HG02840 (cell line): ENCODE measurements at regions not wholly inside any gene's neighbourhood (a gene's known extent, or its start where the extent isn't known, plus 50 kb on each side); places are given as distances from the start of the nearest gene placed in this dataset.
A peak's percentile ranks its signal among the peaks of the same experiment; 100 is the strongest.

ENCODE experiments used
- ATAC-seq: cut with Tn5 transposase; IDR thresholded peaks from one replicate; pipeline ENCODE4 v1.9.1; 2021; ENCODE audit warnings: mild to moderate bottlenecking, moderate library complexity, moderate number of reproducible peaks; ENCODE audit not compliant: unreplicated experiment, low FRiP score

DNA sequence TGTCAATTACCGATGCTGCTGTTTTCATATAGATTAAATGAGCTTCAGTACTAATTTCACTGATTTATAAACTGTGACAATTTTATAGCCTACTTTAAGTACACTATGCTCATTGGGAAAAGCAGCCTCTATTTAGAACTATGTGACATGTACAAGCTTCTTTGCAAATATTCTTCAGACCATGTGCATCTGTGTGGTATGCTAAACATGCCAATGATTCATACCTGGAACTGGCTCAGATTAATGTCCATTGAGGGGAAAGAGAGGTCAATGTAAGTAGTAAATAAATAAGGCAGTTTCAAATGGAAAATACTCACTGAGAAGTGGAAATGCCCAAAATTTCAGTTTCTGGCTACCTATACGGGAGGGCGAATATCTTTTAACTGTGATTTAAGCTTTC lies 777.7 kb downstream of the C6orf118 start:
- no peak for ATAC-seq

DNA sequence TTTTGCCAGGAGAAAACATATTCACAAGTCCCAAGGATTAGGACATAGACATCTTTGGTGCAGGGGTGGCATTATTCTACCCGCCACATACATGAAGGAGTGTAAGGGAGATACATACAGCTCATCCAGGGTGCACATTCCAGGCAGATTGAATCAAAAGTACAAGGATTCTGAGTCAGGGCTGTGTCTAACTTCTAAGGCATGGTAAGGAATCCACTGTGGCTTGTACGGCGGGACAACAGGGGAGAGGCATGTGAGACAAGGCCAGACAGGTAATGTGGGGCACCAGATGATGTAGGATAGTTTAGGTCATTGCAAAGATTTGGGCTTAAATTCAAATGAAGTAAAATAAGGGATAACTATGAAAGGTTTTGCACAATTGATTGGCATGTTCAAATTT lies 780.9 kb downstream of the C6orf118 start:
- no peak for ATAC-seq

DNA sequence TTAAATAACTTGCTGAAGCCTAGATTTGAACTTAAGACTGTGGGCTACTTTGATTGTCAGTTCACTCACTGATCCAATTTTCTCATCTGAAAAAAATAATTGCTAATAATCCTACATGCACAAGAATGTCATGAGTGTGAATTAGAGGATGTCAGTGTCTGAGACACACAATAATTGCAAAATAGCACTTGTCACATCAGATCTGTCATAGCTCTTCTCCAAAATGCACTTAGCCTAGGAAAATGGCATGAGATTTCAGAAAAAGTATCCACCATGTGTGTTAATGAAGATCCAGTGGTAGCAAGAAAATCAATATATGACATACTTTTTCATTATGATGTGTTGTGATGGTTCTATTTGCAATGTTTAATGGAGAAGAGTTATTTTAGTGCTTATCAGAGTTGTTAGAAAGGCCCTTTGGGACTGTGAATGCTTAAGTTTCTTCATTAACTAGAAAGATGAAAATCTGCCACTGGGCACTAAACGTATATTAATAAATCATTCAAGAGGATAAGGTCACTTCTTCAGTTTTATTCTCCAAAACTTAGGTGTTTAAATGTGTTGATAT lies 786.2 kb downstream of the C6orf118 start:
- ATAC-seq, result no peak

DNA sequence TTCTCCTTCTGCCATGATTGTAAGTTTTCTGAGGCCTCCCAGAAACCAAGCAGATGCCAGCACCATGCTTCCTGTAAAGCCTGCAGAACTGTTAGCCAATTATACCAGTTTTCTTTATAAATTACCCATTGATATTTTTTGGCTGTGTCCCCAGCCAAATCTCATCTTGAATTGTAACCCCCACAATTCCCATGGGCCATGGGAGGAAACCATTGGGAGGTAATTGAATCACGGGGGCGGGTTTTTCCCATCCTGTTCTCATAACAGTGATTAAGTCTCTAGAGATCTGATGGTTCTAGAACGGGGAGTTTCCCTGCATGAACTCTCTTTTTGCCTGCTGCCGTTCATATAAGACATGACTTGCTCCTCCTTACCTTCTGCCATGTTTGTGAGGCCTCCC lies 788.5 kb downstream of the C6orf118 start:
- ATAC-seq, result no peak

DNA sequence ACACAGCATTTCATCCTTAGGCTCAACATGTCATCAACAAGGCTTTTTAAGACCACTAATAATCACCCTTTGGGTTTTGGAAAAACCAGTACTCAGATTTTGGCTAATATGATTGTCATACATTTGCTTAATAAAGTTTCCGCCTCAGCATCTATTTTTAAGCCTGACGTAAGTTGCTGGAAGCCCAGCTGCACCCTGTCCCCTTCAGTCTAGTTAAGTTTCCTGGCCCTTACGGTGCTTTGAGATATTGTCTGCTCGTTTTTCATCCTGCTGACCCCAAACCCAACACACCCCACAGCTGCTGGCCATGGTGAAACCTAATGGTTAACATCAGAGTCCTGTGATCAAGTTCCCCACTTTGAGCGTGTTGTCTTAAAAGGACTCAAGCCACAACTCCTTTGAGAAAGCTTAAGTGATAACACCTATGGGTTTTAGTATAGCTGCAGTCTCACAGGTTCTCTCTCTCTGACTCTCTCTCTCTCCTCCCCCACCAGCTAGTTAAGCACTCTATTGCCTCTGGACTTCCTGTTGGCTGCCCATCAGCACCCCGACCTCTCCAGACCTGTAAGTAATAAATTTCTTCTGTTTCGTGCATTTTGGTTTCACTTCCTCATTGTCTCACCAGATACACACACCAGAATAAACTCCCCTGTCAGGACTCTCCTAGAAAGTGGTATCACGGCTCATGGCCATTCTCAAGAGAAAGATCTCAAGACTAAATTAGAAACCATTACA lies 802.0 kb downstream of the C6orf118 start:
- peak; percentile 70 for ATAC-seq

DNA sequence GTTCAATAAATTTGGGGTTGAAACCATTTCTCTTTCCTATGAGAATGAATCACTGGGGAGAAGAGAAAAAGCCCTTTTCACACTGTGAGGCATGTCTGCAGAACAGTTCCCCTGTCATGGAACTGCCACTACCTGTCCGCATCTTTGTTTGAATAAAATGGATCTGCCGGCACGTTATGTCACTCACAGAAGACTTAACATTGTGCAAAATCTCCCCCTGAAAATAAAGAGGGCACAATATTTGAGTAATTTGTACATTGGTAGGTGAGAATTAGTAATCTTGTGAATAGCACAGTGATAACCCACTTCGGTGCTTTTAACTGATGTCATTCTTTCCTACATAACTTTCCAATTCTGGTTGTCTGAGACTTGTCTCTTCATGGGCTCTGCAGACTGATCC lies 804.0 kb downstream of the C6orf118 start:
- no peak for ATAC-seq

DNA sequence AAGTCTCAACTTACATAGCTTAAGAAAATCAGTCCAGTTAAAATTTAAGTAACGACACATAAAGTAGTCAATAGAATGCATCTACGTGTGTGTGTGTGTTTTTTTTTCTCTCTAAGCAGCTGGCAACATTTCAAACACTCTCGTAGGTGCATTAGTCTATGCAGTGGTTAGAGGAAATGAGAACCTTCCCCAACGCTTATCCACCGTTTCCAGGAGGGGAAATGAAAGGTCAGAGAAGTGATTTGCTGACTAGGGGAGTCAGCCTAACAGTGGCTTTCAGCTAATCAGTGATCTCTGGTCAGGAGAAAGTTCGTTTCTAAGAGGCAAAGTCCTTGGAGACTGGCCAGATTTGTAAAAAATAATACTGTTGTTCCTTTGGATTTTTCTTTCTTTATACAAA lies 806.6 kb downstream of the C6orf118 start:
- no peak for ATAC-seq

DNA sequence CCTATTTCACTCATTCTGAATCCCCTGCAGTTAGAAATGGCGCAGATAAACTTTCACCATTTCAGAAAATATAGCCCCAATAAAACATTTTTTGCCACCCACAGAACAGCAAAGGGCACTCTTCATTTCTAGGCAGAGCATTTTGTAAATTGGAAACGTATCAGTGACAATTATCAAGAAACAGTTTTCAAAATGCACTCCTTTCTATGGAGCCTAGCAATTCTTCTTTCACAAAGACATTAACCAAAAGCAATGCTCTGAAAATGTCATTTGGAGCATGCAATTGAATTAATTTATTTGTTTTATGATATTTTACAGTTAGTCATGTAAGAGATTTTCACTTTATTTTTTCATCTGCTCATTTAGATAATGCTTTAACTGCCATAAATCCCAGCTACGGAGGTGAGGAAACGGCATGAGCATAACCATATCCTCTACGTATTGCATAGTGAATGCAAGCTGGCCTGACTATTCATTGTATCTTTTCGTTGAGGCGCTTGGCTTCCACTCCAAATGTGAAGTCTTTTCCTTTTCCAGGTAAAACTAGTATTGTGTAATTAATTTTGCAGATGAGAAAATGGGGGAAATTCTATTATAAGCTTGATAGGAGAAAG lies 813.4 kb downstream of the C6orf118 start:
- ATAC-seq, result no peak

DNA sequence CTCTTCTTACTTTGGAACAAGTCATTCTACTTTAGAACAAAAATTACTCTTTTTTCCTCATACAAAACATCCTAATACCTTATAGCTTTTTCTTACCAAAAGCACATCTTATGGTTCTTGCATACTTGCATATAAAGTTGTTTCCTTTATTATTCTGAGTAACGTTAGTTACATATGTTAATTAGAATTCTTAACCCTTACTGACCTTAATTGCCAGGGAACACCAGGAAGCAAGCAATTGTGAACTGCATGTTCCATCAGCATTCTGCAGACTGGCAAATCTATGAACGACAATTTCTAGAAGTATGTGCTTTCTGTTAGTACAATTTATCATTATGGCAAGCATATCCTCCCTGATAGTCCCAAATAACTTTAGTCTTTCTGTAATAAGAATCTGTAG lies 831.0 kb downstream of the C6orf118 start:
- ATAC-seq, result no peak

DNA sequence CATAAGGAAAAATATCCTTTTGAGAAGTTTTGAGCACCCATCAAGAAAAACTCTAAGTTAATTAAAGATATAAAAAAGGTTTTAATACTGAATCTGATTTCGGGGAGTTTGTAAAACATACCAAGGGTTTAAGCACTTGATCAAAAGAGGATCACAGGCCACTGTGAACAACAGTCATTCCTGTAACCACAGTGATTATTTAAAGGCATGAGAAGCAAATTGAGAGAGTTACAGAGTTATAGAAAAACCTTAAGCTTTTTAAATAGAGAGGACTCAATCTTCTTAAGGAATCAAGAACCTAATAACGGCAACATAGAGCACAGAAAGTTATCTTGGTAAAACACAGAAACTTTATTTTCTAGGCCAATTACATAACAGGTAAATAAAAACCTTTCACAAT lies 831.6 kb downstream of the C6orf118 start:
- ATAC-seq, result no peak

DNA sequence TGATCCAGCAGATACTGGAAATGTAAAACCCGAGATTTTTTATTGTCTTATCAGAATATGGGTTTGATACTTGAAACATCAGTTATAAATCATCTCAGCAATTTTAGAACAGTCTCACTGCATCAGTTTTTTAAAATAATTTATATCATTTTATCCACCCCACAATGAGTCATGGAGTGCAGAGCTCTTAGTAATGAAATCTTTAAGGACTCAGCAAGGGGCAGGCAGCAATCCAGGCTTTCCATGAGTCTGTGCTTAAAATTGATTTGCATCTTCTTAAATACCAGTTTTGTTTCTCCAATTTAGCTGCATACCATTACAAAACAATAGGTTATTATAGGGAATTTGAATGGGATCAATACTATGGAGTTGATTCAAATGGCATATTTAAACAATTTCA lies 832.3 kb downstream of the C6orf118 start:
- ATAC-seq, result no peak

DNA sequence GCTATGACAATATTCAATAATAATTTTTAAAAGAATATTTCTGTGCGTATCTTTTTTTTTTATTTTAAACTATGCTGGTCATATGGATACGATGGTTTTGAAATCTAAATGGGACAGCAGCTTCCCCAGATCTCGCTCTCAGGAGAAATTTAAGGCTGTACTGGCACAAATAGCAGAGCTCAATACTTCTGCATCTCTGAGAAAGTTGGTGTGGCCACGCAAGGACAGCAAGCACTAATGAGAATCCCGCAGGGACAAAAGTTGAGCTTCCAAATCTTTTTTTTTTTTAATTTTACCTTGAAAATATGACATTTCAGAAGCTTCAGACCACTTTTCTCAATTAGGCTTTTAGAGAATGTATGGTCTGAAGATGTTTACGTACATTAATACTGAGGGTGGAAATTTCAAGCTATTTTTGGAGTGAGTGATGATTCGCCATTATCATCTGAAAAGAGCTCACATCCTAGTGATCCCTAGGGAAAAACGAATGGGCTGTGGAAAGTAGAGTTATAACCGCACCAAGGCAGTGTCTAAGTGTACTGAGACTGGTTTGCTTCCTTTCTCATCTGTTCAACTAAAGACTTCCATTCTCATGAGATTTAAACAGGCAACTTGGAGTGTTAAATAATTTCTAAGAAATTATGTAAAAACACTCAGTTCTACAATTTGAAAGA lies 840.0 kb downstream of the C6orf118 start:
- no peak for ATAC-seq

DNA sequence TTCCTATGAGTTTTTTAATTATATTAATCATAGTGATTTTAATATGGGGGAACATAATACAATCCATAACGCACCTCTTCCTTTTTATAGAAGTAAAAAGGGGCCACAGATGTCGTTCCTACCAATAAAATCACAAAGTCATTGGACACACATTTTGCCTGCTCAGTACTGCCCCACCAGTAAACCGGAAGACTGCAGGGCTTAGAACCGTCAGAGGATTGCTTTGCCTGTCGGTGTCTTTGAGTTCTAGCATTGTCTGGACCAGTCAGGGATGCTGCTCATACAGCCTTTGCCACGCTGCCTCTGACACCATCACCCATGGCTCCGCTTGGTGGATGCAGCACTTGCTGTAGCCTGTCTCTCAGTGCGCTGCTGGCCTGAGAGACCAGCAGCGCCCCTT lies 853.6 kb downstream of the C6orf118 start:
- no peak for ATAC-seq

DNA sequence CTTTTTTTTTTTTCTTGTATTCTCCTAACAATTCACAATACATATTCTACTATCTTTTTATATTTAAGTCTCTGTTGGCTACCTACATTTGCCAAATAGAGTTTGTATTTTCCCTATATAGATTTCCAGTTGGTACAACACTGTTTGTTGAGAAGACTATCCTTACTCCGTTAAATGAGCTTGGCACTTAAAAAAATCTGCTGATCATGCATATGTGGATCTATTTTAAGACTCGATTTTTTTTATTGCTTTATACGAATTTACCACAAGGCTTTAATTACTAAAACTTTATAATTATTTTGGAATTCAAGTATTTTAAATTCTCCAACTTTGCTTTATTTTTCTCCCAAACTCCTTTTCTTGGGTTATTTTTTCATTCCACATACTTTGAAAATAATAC lies 855.6 kb downstream of the C6orf118 start:
- no peak for ATAC-seq

DNA sequence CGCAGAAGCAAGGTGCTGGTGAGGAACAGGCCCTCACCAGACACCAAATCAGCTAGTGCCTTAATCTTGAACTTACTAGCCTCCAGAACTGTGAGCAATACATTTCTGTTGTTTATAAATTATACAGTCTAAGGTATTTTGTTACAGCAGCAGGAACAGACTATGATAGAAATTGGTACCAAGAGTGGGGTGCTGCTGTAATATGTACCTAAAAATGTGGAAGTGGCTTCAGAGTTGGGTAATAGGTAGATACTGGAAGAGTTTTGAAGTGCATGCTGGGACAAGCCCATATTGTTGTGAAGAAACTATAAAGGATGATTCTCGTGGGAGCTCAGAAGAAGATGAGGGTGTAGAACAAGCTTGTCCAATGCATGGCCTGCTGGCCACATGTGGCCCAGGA lies 866.8 kb downstream of the C6orf118 start:
- ATAC-seq, result no peak

DNA sequence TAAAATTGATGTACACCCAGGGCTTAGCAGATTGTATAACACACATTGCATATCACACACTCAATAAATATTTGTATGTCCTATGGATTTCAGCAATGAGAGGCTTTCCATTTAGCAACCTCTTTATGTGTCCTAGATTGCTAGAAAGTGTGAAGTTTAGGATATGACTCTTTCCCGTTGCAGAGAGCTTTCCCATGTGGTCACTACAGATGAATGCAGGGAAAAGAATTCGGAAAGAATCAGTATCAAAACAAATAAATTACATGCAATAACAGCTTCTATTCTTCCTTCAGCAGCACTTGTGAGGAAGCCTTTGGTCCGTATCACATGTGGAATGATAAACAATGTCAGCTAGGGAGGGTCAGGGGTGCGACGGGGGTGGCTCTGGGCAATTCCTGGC lies 870.1 kb downstream of the C6orf118 start:
- ATAC-seq, result no peak

DNA sequence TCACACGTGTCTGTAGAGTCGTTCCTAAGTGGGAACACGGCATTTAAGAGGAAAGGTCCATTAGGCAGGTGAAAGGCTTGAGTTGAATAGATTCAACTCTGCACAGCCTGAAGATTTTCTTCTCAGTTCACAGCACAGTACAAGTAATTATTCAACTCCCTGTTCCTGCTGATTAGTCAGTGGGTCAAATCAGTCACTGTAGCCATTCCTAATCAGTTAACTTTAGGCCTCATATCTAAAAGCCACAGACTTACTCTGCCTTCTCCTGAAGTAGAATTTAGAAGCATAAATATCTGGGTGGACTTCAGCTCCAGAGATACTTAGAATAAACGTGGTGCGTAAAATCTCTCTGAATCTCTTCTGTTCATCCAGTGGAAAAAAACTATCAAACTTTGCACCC lies 872.4 kb downstream of the C6orf118 start:
- ATAC-seq, result no peak

DNA sequence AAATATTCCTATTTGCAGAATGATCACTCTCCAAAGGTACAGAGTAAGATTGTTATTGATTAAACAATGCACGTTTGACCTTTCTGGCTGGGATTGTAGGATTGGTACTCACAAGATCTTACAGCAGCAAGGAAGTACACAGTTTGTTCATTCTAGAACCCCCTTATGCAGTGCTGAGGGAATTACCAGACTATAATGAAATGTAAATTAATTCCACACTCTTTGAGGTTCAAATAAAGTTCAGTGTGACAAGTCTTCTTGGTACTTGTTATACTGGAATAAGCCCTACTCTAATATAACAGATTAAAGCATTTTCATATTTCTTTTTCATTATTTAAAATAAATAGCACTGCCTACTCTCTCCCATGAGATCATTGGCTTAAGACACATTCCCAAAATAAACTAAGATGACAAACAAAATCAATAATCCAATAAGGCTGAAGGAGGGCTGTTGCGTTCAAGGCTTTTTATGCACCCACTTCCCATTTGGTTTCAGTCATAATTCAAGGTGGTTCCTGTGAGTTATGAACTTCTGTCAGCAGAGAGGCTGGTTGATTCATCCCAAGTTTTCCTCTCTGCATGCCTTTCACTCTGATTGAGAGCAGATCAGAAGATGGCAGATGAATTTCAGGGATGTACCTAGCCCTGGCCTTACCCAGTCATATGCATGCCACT lies 881.5 kb downstream of the C6orf118 start:
- no peak for ATAC-seq

DNA sequence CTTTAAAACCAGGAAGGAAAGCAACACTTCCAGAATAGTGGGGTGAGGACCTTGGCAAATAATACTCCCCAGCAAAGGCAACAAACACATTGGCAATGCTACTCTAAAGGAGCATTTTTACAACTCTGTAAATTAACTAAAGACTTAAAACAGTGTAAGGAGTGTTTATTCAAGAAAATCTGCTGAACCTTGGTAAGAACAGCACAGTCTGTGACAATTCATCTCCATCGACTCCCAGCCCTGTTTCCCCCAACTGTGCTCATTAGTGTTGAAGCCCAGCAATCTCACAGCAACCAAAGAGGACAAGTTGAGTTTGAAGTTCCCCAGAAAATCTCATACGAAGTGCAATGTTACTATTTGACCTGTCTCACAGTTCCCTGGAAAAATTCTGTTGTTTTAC lies 884.9 kb downstream of the C6orf118 start:
- ATAC-seq, result no peak

DNA sequence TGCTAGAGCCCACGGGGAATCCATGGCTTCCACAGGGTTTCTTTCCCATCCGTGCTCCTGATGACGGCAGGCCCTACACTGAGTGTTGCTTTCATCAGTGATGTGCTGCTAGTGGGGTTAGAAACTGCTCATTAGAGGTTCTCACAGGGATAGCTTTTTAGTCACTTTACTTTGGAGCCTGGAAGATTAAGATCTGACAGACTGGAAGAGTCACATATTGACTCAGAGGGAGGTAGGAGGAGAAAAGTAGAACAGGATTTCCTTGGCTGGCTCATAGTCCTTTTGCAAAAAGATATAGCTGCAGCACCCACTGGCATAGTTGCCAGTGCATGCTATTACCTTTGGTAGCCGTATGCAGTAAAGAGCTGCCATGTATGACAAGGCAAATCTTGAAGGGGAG lies 890.3 kb downstream of the C6orf118 start:
- no peak for ATAC-seq

DNA sequence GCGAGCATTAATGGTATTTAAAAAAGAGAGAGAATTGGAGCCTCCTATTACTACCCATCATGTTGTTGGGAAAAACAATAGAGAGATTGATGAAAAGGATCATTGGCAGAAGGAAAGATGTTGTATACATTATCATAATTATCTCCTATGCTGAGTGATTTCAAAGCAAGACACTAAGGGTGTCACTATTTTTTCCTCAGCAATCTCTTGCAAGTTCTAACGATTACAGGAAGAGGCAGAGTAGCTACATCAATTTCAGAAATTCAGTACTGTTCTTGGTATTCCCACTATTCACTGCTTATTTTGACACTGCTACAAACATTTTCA lies 891.2 kb downstream of the C6orf118 start:
- no peak for ATAC-seq
